Loucy (cell line): ENCODE measurements at regions not wholly inside any gene's neighbourhood (a gene's known extent, or its start where the extent isn't known, plus 50 kb on each side); places are given as distances from the start of the nearest gene placed in this dataset.

Experiments
- EZH2phosphoT487 ChIP-seq: fragments of 200-600 bp; IDR thresholded peaks from 2 replicates; pipeline ENCODE4 v1.6.1; 2018; ENCODE audit warnings: antibody characterized with exemption, mild to moderate bottlenecking, moderate library complexity, borderline replicate concordance
- TF ChIP-seq, protein P1 (sequence below): fragments of 200-600 bp; sonication (generic); conservative IDR thresholded peaks from 2 replicates; pipeline ENCODE4 v1.5.1; 2014; ENCODE audit warnings: mild to moderate bottlenecking, antibody characterized with exemption, low read length

DNA sequence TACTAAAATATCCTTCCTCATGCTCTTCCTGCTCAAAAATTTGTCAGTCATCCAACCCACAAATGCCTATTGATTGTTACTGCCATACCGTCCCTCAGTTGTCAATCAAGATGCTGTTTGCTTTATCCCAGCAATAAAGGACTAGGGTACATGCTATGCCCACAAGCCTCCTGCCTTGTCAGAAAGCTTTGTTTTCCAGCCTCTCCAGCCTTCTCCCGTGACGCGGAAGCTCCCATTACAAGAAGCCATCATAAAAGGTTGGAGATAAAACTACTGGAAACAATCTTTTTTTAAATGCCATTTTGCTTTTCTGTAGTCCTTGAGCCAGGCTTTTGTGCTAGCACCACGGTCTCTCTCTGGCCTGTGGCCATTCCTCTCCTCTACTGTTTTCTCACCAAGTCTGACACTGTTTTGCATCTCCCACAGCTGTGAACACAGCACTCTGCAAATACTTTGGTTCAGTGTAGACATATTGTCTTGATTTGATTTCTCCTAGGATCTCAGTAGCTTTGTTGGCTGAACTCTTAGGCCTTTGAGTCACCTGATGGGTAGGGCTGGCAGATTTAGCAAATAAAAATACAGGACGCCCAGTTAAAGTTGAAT lies 495.7 kb upstream of the JARID2 start:
- TF ChIP-seq, protein P1, sequence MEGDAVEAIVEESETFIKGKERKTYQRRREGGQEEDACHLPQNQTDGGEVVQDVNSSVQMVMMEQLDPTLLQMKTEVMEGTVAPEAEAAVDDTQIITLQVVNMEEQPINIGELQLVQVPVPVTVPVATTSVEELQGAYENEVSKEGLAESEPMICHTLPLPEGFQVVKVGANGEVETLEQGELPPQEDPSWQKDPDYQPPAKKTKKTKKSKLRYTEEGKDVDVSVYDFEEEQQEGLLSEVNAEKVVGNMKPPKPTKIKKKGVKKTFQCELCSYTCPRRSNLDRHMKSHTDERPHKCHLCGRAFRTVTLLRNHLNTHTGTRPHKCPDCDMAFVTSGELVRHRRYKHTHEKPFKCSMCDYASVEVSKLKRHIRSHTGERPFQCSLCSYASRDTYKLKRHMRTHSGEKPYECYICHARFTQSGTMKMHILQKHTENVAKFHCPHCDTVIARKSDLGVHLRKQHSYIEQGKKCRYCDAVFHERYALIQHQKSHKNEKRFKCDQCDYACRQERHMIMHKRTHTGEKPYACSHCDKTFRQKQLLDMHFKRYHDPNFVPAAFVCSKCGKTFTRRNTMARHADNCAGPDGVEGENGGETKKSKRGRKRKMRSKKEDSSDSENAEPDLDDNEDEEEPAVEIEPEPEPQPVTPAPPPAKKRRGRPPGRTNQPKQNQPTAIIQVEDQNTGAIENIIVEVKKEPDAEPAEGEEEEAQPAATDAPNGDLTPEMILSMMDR, result no peak
- no peak for TF ChIP-seq EZH2phosphoT487
